ENCODE measurements at regions not wholly inside any gene's neighbourhood (a gene's known extent, or its start where the extent isn't known, plus 50 kb on each side); places are given as distances from the start of the nearest gene placed in this dataset.

DNA sequence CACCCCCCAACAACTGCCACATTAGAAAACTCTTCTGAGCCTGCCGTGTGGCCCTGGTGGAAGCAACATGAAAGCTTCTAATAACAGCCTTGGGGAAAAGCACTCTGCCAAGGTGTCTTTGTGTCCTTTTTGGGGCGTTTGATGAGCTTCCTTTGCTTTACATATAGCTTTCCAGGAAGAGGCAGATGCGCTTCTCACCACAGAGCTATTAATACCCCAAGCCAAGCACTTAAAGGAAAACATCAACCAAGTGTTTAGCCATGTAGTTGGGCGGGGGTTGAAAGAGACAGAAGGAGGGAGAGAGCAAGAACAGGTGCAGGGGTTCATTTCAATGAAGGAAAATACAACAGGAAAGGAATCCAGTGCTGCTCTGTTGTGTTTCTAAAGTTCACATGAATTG is 176.1 kb downstream of the VAPA start:
- H3K4me3 Mint-ChIP-seq: no peak overlapping the region
- no peak overlapping the region for H3K27ac Mint-ChIP-seq
- Histone ChIP-seq H3K27me3 (ENCODE audit: insufficient read depth, low read length) (no peaks in the 10 kb centered on the region), H2BK5ac (ENCODE audit: insufficient read length, low read length) (no peak overlapping the region), H3K4me1 (ENCODE audit: insufficient read depth, low read length) (no peaks in the 10 kb centered on the region; the same call in 1 of the 2 replicates), H3T11ph (ENCODE audit: low read length) (no peak overlapping the region), H3K18ac (ENCODE audit: insufficient read length, low read depth, low read length) (no peak overlapping the region), H3K14ac (ENCODE audit: insufficient read depth, low read length) (no peak overlapping the region), H3K9me3 (ENCODE audit: control insufficient read depth, low read depth, low read length) (no peaks in the 10 kb centered on the region), H2BK20ac (ENCODE audit: low read depth, low read length, poor library complexity, severe bottlenecking) (no peak overlapping the region), H2AFZ (ENCODE audit: low read length) (no peak overlapping the region), H3K23me2 (ENCODE audit: insufficient read length, low read depth, low read length, poor library complexity, severe bottlenecking) (no peaks in the 10 kb centered on the region), H4K5ac (ENCODE audit: insufficient read length, low read depth, low read length) (no peak overlapping the region), H3K9ac (ENCODE audit: extremely low read depth, insufficient read length, low read length) (no peak overlapping the region), H4K91ac (ENCODE audit: insufficient read length, low read depth, low read length) (no peak overlapping the region), H4K8ac (replicated peaks; ENCODE audit: insufficient read length, low read depth, low read length) (no peak overlapping the region), H3K23ac (ENCODE audit: insufficient read length, low read depth, low read length) (no peak overlapping the region), H2BK15ac (ENCODE audit: low read depth, low read length) (no peak overlapping the region), H2AK5ac (ENCODE audit: insufficient read length, low read length) (no peak overlapping the region), H2BK12ac (ENCODE audit: insufficient read length, low read depth, low read length) (no peak overlapping the region), H3K56ac (ENCODE audit: insufficient read length, low read depth, low read length) (no peak overlapping the region), H3K4ac (ENCODE audit: low read depth, low read length) (no peak overlapping the region), H3K79me2 (ENCODE audit: insufficient read depth, low read length) (no peaks in the 10 kb centered on the region), H2BK120ac (ENCODE audit: low read depth, low read length, poor library complexity, severe bottlenecking) (no peak overlapping the region), H4K20me1 (ENCODE audit: control insufficient read depth, insufficient read depth, insufficient read length) (no peaks in the 10 kb centered on the region), H3K27ac (ENCODE audit: insufficient read length, low read depth, low read length) (no peak overlapping the region), H3K4me2 (ENCODE audit: insufficient read depth, insufficient read length, low read length) (no peak overlapping the region), H3K79me1 (ENCODE audit: insufficient read depth, low read depth, low read length, poor library complexity, severe bottlenecking) (no peaks in the 10 kb centered on the region)
- no peak for DNase-seq
- peaks cover 46 to 47% of the 10 kb centered on the region in 2 experiments for H3K4me1 Mint-ChIP-seq
- peaks cover 10 to 19% of the 10 kb centered on the region in 2 experiments; a peak in 4 of 5 replicates for H3K9me3 Mint-ChIP-seq
- no peak for TF ChIP-seq CTCF (conservative IDR thresholded peaks at IDR 0.05)
- no peaks in the 10 kb centered on the region; the same call in 1 of the 2 replicates for H3K27me3 Mint-ChIP-seq (ENCODE audit: low read depth)
- peaks cover 0 to 19% (median 0%) of the 10 kb centered on the region in 3 experiments; a peak in 3 of 7 replicates for H3K36me3 Mint-ChIP-seq (ENCODE audit: insufficient read depth in 1 of 3, low read depth in 3 of 3)
- no CpG with 5 or more reads among the region's 4 CpGs for WGBS (ENCODE audit: extremely low coverage, insufficient read length, low lambda C conversion rate)

Measured in H9 (cell line).